ENCODE measurements at regions not wholly inside any gene's neighbourhood (a gene's known extent, or its start where the extent isn't known, plus 50 kb on each side); places are given as distances from the start of the nearest gene placed in this dataset.

DNA sequence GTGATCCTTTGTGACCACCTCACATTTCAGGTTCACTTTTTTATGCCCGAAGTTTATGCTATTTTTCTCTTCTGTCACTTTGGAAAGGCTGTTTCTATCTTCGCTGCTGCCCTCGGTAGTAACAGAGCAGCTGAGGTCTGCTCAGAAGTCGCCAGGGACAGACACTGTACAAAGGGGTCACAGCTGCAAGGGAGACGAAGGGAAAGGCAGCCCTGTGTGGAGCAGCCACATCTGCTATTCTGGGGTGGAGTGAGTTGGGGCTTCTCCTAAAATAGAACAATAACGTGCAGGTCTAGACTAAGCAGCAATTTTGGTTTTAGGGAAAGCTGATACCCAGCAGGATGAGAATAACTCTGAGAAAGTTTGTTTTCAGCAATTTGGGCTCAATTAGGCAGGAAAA is 72.5 kb downstream of the ACTL7B start (continued):
- TF ChIP-seq STAT1 (IDR thresholded peaks at IDR 0.05; ENCODE audit: unreplicated experiment) = no peak
- TF ChIP-seq JUNB (IDR thresholded peaks at IDR 0.05; ENCODE audit: unreplicated experiment) = no peak
- TF ChIP-seq, protein P1, sequence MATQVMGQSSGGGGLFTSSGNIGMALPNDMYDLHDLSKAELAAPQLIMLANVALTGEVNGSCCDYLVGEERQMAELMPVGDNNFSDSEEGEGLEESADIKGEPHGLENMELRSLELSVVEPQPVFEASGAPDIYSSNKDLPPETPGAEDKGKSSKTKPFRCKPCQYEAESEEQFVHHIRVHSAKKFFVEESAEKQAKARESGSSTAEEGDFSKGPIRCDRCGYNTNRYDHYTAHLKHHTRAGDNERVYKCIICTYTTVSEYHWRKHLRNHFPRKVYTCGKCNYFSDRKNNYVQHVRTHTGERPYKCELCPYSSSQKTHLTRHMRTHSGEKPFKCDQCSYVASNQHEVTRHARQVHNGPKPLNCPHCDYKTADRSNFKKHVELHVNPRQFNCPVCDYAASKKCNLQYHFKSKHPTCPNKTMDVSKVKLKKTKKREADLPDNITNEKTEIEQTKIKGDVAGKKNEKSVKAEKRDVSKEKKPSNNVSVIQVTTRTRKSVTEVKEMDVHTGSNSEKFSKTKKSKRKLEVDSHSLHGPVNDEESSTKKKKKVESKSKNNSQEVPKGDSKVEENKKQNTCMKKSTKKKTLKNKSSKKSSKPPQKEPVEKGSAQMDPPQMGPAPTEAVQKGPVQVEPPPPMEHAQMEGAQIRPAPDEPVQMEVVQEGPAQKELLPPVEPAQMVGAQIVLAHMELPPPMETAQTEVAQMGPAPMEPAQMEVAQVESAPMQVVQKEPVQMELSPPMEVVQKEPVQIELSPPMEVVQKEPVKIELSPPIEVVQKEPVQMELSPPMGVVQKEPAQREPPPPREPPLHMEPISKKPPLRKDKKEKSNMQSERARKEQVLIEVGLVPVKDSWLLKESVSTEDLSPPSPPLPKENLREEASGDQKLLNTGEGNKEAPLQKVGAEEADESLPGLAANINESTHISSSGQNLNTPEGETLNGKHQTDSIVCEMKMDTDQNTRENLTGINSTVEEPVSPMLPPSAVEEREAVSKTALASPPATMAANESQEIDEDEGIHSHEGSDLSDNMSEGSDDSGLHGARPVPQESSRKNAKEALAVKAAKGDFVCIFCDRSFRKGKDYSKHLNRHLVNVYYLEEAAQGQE (IDR thresholded peaks at IDR 0.05; ENCODE audit: unreplicated experiment) = no peak
- no peak for TF ChIP-seq CREB1 (CRISPR knock-in tag; IDR thresholded peaks at IDR 0.05; ENCODE audit: low read depth)
- TF ChIP-seq EZH2 (IDR thresholded peaks at IDR 0.05; ENCODE audit: low read depth, unreplicated experiment) = no peak
- TF ChIP-seq NANOG (IDR thresholded peaks at IDR 0.05; ENCODE audit: borderline replicate concordance) = no peak
- TF ChIP-seq ZNF331 (CRISPR knock-in tag; IDR thresholded peaks at IDR 0.05; ENCODE audit: low read depth) = no peak
- no peak for TF ChIP-seq EZH2phosphoT487 (IDR thresholded peaks at IDR 0.05; ENCODE audit: unreplicated experiment)

DNA sequence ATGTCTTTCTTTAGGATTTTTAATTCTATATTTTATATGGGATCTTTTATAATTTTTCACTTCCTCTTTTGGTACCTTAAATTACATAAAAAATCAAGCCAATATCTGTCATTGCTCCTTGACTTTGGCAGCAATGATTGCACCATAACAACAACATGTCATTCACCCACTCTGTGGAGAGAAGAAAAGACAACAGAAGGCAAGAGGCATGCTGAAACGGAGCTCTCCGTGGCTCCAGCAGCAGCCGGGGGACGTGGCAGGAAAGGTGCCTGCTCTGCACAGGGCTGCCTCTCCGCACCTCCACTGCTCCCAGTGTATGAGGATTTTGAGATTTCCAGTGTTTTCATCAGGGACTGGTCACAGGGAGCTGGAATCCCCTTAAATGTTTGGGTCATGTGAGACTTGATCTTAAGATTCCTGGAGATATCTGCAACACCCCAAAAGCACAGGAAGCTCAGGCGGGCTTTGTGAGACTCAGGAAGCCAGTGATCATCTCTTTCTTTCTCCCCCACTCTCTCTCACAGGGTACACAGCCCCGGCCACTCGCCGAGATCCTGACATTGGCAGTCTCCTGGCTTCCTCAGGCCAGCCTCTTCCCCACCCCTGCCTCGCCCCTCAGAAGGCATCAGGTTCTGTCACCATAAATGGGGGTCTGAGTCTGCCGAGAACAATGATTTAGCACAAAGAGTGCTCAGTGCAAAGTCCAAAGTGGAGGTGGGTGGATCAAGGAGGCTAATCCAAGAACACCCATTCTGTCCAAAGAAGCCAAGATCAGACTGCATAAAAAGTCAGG is 74.6 kb downstream of the ACTL7B start:
- Mint-ChIP-seq H3K27me3 (ENCODE audit: insufficient read depth, low read depth, poor library complexity) (peaks cover 5% of the 10 kb centered on the region), H3K36me3 (ENCODE audit: low read depth) (no peaks in the 10 kb centered on the region), H3K4me1 (peaks cover 24% of the 10 kb centered on the region), H3K27ac (no peak overlapping the region; the same call in 1 of the 2 replicates), H3K9me3 (no peaks in the 10 kb centered on the region; the same call in 2 of the 3 replicates), H3K4me3 (no peak overlapping the region)
- H3K27me3 ChIP-seq (ENCODE audit: insufficient read depth) = no peaks in the 10 kb centered on the region; the same call in 1 of the 2 replicates
- H3K79me2 ChIP-seq (replicated peaks; ENCODE audit: insufficient read depth) = no peaks in the 10 kb centered on the region
- H3K4me1 ChIP-seq (ENCODE audit: insufficient read depth) = peaks cover 21% of the 10 kb centered on the region
- no peak overlapping the region for H3K27ac ChIP-seq (ENCODE audit: low read depth)
- H4K20me1 ChIP-seq (replicated peaks; ENCODE audit: insufficient read depth) = no peaks in the 10 kb centered on the region
- no peak overlapping the region for H3K4me2 ChIP-seq
- H3K36me3 ChIP-seq (ENCODE audit: insufficient read depth) = no peaks in the 10 kb centered on the region
- H3K9me2 ChIP-seq (ENCODE audit: insufficient read depth) = peaks cover 2% of the 10 kb centered on the region; the same call in 1 of the 2 replicates
- TF ChIP-seq STAT1 (IDR thresholded peaks at IDR 0.05; ENCODE audit: unreplicated experiment) = no peak
- DNase-seq (ENCODE audit: low spot score) (peak; percentile 16), ATAC-seq (peak; percentile 63)
- H3K4me3 ChIP-seq = no peak overlapping the region
- no peaks in the 10 kb centered on the region for H3F3A ChIP-seq (replicated peaks; ENCODE audit: low read depth)
- H2AFZ ChIP-seq = peak overlapping the region; percentile 92

Measured in GM23338 (cell line).